KMS-11 (cell line): ENCODE measurements at regions not wholly inside any gene's neighbourhood (a gene's known extent, or its start where the extent isn't known, plus 50 kb on each side); places are given as distances from the start of the nearest gene placed in this dataset.

Experiments used
- H2AFZ ChIP-seq: fragments of 200-600 bp; sonication (generic); 2 replicates; pipeline ENCODE4 v1.6.1; 2016; ENCODE audit warnings: antibody characterized with exemption, mixed run types, low read depth
- H3K27ac ChIP-seq: fragments of 200-600 bp; sonication (generic); 2 replicates; pipeline ENCODE4 v1.6.1; 2016; ENCODE audit warnings: mild to moderate bottlenecking, mixed run types
- H3K27me3 ChIP-seq: fragments of 200-600 bp; sonication (generic); 2 replicates; pipeline ENCODE4 v1.6.1; 2017; ENCODE audit warnings: mild to moderate bottlenecking, low read depth, mixed run types, moderate library complexity; ENCODE audit not compliant: insufficient read depth
- H3K36me3 ChIP-seq: fragments of 200-600 bp; sonication (generic); 2 replicates; pipeline ENCODE4 v1.6.1; 2017; ENCODE audit warnings: mild to moderate bottlenecking, mixed run types; ENCODE audit not compliant: insufficient read depth
- H3K4me1 ChIP-seq: fragments of 200-600 bp; sonication (generic); 2 replicates; pipeline ENCODE4 v1.6.1; 2016; ENCODE audit warnings: mild to moderate bottlenecking, low read depth, mixed run types; ENCODE audit not compliant: poor library complexity, severe bottlenecking
- H3K4me2 ChIP-seq: fragments of 200-600 bp; sonication (generic); 2 replicates; pipeline ENCODE4 v1.7.0; 2016; ENCODE audit warnings: mild to moderate bottlenecking, mixed run types
- H3K4me3 ChIP-seq: fragments of 200-600 bp; sonication (generic); IDR thresholded peaks from 2 replicates; pipeline ENCODE4 v1.6.1; 2017; ENCODE audit warnings: low read depth, low read length, mixed read lengths; ENCODE audit not compliant: insufficient read depth
- H3K79me2 ChIP-seq: fragments of 200-600 bp; sonication (generic); 2 replicates; pipeline ENCODE4 v1.6.1; 2016; ENCODE audit warnings: low read depth, mixed run types; ENCODE audit not compliant: insufficient read depth
- H3K9ac ChIP-seq: fragments of 200-600 bp; sonication (generic); 2 replicates; pipeline ENCODE4 v1.6.1; 2016; ENCODE audit warnings: mild to moderate bottlenecking, mixed run types
- H4K20me1 ChIP-seq: fragments of 200-600 bp; sonication (generic); 2 replicates; pipeline ENCODE4 v1.6.1; 2016; ENCODE audit warnings: mild to moderate bottlenecking, mixed run types; ENCODE audit not compliant: insufficient read depth
- TF ChIP-seq, protein P1 (sequence below): fragments of 200-600 bp; sonication (generic); conservative IDR thresholded peaks from 2 replicates; pipeline ENCODE4 v1.6.1; 2017; ENCODE audit warnings: low read depth, mild to moderate bottlenecking, antibody characterized with exemption, low read length, moderate library complexity, mixed read lengths

- no peak overlapping the region for H3K4me3 ChIP-seq
- H3K36me3 ChIP-seq: no peaks in the 10 kb centered on the region
- H3K4me1 ChIP-seq: no peaks in the 10 kb centered on the region
- no peak overlapping the region for H3K9ac ChIP-seq
- no peaks in the 10 kb centered on the region for H3K79me2 ChIP-seq
- TF ChIP-seq, protein P1, sequence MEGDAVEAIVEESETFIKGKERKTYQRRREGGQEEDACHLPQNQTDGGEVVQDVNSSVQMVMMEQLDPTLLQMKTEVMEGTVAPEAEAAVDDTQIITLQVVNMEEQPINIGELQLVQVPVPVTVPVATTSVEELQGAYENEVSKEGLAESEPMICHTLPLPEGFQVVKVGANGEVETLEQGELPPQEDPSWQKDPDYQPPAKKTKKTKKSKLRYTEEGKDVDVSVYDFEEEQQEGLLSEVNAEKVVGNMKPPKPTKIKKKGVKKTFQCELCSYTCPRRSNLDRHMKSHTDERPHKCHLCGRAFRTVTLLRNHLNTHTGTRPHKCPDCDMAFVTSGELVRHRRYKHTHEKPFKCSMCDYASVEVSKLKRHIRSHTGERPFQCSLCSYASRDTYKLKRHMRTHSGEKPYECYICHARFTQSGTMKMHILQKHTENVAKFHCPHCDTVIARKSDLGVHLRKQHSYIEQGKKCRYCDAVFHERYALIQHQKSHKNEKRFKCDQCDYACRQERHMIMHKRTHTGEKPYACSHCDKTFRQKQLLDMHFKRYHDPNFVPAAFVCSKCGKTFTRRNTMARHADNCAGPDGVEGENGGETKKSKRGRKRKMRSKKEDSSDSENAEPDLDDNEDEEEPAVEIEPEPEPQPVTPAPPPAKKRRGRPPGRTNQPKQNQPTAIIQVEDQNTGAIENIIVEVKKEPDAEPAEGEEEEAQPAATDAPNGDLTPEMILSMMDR: no peak
- H2AFZ ChIP-seq: no peak overlapping the region
- H3K27ac ChIP-seq: no peak overlapping the region
- H3K27me3 ChIP-seq: no peaks in the 10 kb centered on the region
- H4K20me1 ChIP-seq: no peaks in the 10 kb centered on the region
- H3K4me2 ChIP-seq: no peak overlapping the region
Observed at GRCh38 chr2:220106065-220106464, 478.6 kb downstream of the SLC4A3 start.

DNA sequence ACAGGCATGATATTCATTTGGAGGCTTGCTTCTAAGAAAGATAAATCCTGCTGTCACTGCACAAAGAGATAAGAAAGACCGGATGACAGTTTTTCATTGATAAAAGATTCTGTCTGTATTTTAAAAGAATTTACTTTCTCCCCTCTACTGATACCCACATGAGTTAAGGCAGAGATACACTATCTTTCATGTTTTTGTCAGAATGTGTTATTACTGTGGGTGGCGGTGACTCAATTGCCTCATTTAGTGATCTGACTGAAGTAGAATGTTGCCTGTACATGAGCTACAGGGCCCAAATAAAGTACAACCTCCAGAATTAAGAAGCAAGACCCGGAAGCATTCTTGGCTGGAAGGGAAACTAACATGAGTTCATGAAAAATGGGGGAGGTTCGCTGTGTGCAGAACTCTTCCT lies 480.0 kb downstream of the SLC4A3 start:
- H3K27ac ChIP-seq: no peak overlapping the region
- H3K9ac ChIP-seq: no peak overlapping the region
- TF ChIP-seq, protein P1: no peak
- H4K20me1 ChIP-seq: no peaks in the 10 kb centered on the region
- H3K4me3 ChIP-seq: no peak overlapping the region
- H3K79me2 ChIP-seq: no peaks in the 10 kb centered on the region
- no peaks in the 10 kb centered on the region for H3K36me3 ChIP-seq
- H3K27me3 ChIP-seq: no peaks in the 10 kb centered on the region
- no peaks in the 10 kb centered on the region for H3K4me1 ChIP-seq
- H3K4me2 ChIP-seq: no peak overlapping the region
- no peak overlapping the region for H2AFZ ChIP-seq

DNA sequence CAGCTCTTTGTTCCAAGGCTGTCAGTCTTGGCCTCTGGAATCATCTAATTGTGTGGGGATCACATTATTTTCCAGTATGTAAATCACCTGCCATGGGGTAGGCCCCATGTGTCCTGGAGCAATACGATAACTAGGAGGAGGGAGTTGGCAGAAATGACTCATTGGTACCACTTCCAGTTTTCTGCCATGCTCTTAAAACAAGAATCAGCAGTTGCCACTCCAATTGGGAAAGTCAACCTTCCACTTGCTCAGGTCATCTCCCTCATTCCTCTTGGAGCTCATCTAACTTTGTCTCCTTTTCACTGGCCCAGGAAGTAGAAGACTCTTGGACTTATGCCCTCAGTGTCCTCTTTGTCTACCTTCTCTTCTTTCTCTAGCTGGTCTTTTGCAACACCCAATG lies 487.0 kb downstream of the SLC4A3 start:
- no peaks in the 10 kb centered on the region for H3K27me3 ChIP-seq
- no peak overlapping the region for H3K4me2 ChIP-seq

DNA sequence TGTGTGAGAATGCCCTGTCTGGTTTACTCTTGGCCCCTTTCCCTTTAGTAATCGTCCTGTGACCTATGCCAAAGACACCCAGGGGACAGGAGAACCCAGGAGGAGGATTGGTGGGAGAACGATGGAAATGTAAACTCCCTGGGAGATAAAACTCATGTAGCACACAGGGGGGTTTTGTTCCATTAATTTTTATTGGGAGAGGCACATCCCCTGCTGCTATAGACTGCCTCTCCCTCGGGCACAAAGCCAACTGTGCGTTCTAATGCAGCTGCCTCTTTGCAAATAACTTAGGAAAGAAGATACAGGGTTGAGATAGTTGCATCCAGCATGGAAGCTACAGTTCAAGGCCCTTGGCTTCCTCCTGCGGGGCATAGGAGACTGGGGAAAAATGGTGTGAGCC lies 489.6 kb downstream of the SLC4A3 start:
- H3K4me2 ChIP-seq: no peak overlapping the region
- no peak overlapping the region for H3K4me3 ChIP-seq
- no peaks in the 10 kb centered on the region for H3K36me3 ChIP-seq
- H4K20me1 ChIP-seq: no peaks in the 10 kb centered on the region
- H2AFZ ChIP-seq: no peak overlapping the region
- H3K27me3 ChIP-seq: no peaks in the 10 kb centered on the region
- H3K79me2 ChIP-seq: no peaks in the 10 kb centered on the region
- H3K4me1 ChIP-seq: no peaks in the 10 kb centered on the region
- TF ChIP-seq, protein P1: no peak
- no peak overlapping the region for H3K27ac ChIP-seq
- no peak overlapping the region for H3K9ac ChIP-seq

More for the DNA sequence above, 487.0 kb downstream of the SLC4A3 start:
- Histone ChIP-seq H3K79me2 (no peaks in the 10 kb centered on the region), H3K4me3 (no peak overlapping the region), H3K27ac (no peak overlapping the region), H2AFZ (no peak overlapping the region), H3K4me1 (no peaks in the 10 kb centered on the region), H4K20me1 (no peaks in the 10 kb centered on the region), H3K36me3 (no peaks in the 10 kb centered on the region), H3K9ac (no peak overlapping the region)
- TF ChIP-seq, protein P1: no peak
